Esophagus muscularis mucosa (tissue), 4 donors: ENCODE measurements at regions not wholly inside any gene's neighbourhood (a gene's known extent, or its start where the extent isn't known, plus 50 kb on each side); places are given as distances from the start of the nearest gene placed in this dataset.

ENCODE experiments used
- DNase-seq: peaks from one replicate; pipeline ENCODE4 v3.0.0-alpha.2; 2017; ENCODE audit errors: extremely low spot score
- H3K27ac ChIP-seq, 4 donors: fragments of 200-600 bp; sonication (generic); replicated peaks in 1 of 4; 1 replicate in 3 of 4; 2 replicates in 1 of 4; pipeline ENCODE4 v1.5.1; 2016 to 2019; ENCODE audit warnings: mild to moderate bottlenecking in 1 of 4
- H3K27me3 ChIP-seq, 4 donors: fragments of 200-600 bp; sonication (generic); one replicate each; pipeline versions ENCODE4 v1.5.1 to v1.6.0; 2016 to 2019
- H3K36me3 ChIP-seq, 4 donors: fragments of 200-600 bp; sonication (generic); one replicate each; pipeline ENCODE4 v1.5.1; 2016 to 2019
- H3K4me1 ChIP-seq, 4 donors: fragments of 200-600 bp; sonication (generic); one replicate each; pipeline ENCODE4 v1.5.1; 2016 to 2019
- H3K4me3 ChIP-seq, 4 donors: fragments of 200-600 bp; sonication (generic); 1 replicate in 2 of 4; 2 replicates in 2 of 4; pipeline ENCODE4 v1.5.1; 2016 to 2019; ENCODE audit warnings: mild to moderate bottlenecking in 4 of 4, moderate library complexity in 1 of 4
- H3K9me3 ChIP-seq, 4 donors: fragments of 200-600 bp; sonication (generic); 1 replicate in 3 of 4; 2 replicates in 1 of 4; pipeline ENCODE4 v1.5.1; 2016 to 2019
- CTCF ChIP-seq, 3 experiments: fragments of 200-600 bp in 2 of 3; fragments of 450-650 bp in 1 of 3; sonication (generic) in 2 of 3; IDR thresholded peaks; one replicate each; pipeline ENCODE4 v1.5.1; 2017 to 2019; ENCODE audit warnings: antibody characterized with exemption in 3 of 3, mild to moderate bottlenecking in 2 of 3, moderate library complexity in 1 of 3
- EP300 ChIP-seq: sonication (generic); formaldehyde crosslinking; IDR thresholded peaks from one replicate; pipeline ENCODE4 v1.6.1; 2017; ENCODE audit warnings: antibody characterized with exemption
- POLR2A ChIP-seq: fragments of 450-650 bp; IDR thresholded peaks from one replicate; pipeline ENCODE4 v1.6.1; 2017; ENCODE audit warnings: antibody characterized with exemption, moderate library complexity, mild to moderate bottlenecking, low read depth
- POLR2AphosphoS5 ChIP-seq, 2 donors: sonication (generic); formaldehyde crosslinking; IDR thresholded peaks; one replicate each; pipeline ENCODE4 v1.6.1; 2017; ENCODE audit warnings: antibody characterized with exemption in 2 of 2
- WGBS: methylation state at CpG from one replicate; pipeline ENCODE4 v1.1.5; 2018; 5-methylcytosine and 5-hydroxymethylcytosine counted together
- intact Hi-C: fragments of 100-400 bp; cut with DNase I; formaldehyde crosslinking; loops from one replicate; pipeline ENCODE4 v1.15.1; 2023

DNA sequence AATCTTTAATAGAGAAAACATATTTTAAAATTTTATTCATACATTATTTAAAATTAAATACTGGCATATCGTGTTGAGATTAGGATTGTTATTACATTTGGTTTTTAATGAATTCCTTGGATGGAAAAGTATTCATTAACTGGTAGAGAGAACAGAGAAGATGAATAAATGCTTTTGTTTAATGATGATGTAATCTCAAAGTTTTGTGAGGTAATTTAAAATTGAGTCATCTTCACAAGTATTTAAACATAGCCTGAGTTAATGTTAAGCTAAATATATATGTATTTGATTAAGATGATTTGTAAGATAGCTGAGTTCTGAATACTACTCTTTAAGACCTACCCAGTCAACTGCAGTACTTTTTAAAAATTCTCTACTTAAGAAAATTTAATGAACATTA is 713.4 kb upstream of the VRK2 start:
- no peaks in the 10 kb centered on the region for H3K27me3 ChIP-seq
- DNase-seq, result no peak
- H3K4me1 ChIP-seq, result no peaks in the 10 kb centered on the region
- WGBS, result 67% methylated on average over 1 of the region's 1 CpG
- H3K27ac ChIP-seq, result no peak overlapping the region
- TF ChIP-seq POLR2A, result no peak
- no peak for TF ChIP-seq CTCF (IDR thresholded peaks at IDR 0.05)
- TF ChIP-seq POLR2AphosphoS5 (IDR thresholded peaks at IDR 0.05), result no peak
- no peak for TF ChIP-seq EP300
- H3K9me3 ChIP-seq, result no peaks in the 10 kb centered on the region
- no peak overlapping the region for H3K4me3 ChIP-seq
- intact Hi-C loops, result no loop called here
- no peaks in the 10 kb centered on the region for H3K36me3 ChIP-seq

DNA sequence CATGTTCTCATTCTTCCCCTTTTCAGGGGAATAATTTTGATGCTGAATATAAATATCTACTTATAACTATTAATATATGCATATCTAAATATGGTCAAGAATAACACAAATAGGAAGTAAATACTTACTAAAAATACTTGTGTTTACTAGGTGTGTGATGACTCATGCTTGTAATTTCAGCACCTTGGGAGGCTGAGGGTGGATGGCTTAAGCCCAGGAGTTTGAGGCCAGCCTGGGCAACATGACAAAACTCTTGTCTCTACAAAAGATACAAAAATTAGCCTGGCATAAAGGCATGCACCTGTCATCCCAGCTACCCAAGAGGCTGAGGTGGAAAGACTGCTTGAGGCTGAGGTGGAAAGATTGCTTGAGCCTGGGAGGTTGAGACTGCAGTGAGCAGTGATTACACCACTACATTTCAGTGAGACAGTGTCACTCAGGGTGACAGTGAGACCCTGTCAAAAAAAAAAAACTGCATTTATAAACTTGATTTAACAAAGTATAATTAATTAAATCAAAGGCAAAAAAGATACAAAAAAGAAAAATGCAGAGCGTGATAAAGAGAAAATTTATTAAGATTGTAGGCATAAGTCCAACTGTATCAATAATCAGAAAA is 703.1 kb upstream of the VRK2 start:
- WGBS, result 88% methylated on average over 1 of the region's 1 CpG
- H3K4me1 ChIP-seq, result no peaks in the 10 kb centered on the region
- no peaks in the 10 kb centered on the region for H3K27me3 ChIP-seq
- H3K4me3 ChIP-seq, result no peak overlapping the region
- intact Hi-C loops, result no loop called here
- no peak for DNase-seq
- no peak overlapping the region for H3K27ac ChIP-seq
- peaks cover 0 to 4% (median 0%) of the 10 kb centered on the region in 4 donors for H3K9me3 ChIP-seq
- H3K36me3 ChIP-seq, result no peaks in the 10 kb centered on the region
- TF ChIP-seq CTCF (IDR thresholded peaks at IDR 0.05) (no peak), POLR2A (no peak), EP300 (no peak), POLR2AphosphoS5 (IDR thresholded peaks at IDR 0.05) (no peak)

DNA sequence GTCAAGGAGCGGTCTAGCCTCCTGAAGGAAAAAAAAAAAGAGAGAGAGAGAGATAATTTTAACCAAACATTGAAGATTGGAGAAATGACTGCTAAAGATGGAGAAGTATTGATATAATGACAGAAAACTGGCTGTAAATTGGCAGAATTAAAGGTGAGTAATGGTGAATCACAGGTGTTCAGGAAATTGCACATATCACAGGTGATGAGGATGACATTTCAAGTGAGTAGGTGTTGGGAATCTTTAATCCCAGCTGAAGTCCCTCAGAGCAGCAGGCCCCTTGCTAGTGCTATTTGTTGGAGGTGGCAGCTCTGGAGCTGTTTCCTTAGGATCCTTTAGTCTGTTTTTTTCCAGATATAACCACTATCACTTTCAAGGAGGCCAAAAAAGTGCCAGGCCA is 678.4 kb upstream of the VRK2 start:
- intact Hi-C loops, result no loop called here
- no peak overlapping the region for H3K27ac ChIP-seq
- no peak for DNase-seq
- H3K27me3 ChIP-seq, result no peaks in the 10 kb centered on the region
- H3K9me3 ChIP-seq, result no peaks in the 10 kb centered on the region
- peaks cover 0 to 5% (median 0%) of the 10 kb centered on the region in 4 donors for H3K4me1 ChIP-seq
- H3K4me3 ChIP-seq, result no peak overlapping the region
- 100% methylated on average over 1 of the region's 1 CpG for WGBS
- H3K36me3 ChIP-seq, result no peaks in the 10 kb centered on the region
- TF ChIP-seq EP300 (no peak), POLR2A (no peak), POLR2AphosphoS5 (IDR thresholded peaks at IDR 0.05) (no peak), CTCF (IDR thresholded peaks at IDR 0.05) (no peak)

DNA sequence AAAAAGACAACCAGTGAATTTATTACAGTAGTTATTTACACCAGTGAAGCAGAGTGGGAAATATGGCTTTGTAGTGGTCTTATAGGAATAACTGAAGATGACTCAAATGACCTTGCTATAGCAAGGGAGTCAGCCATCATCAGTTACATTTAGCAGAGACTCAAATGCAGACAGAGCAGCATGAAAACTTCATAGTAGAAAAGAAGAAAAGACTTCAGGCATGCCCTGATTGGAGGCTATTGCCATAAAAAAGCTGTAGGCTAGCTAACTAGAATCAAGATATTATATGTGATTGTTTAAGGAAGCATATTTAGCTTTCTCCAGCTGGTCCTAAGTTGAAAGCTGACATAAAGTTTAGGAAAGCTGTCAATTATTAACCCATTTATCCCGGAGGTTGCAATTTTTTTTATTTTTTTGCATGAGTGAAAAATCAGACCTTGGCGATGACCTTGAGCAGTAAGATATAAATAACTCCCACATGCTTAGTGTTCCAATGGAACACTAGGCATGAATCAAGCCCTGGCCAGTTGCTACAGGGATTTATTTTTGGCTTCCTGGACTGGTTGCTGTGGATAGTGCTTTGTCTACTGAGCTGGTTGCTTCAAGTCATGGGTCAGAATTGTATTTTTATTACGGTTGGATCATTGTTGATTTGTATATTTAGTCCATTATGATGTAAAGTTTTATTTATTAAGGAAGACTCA is 675.6 kb upstream of the VRK2 start:
- intact Hi-C loops, result no loop called here
- H3K4me3 ChIP-seq, result no peak overlapping the region
- H3K36me3 ChIP-seq, result no peaks in the 10 kb centered on the region
- peaks cover 0 to 5% (median 0%) of the 10 kb centered on the region in 4 donors for H3K4me1 ChIP-seq
- no peak for DNase-seq
- no peaks in the 10 kb centered on the region for H3K27me3 ChIP-seq
- H3K27ac ChIP-seq, result no peak overlapping the region
- TF ChIP-seq POLR2A (no peak), POLR2AphosphoS5 (IDR thresholded peaks at IDR 0.05) (no peak), CTCF (IDR thresholded peaks at IDR 0.05) (no peak), EP300 (no peak)
- WGBS, result 23% methylated on average over 3 of the region's 3 CpGs
- no peaks in the 10 kb centered on the region for H3K9me3 ChIP-seq
